Glutamatergic neuron (in vitro differentiated cells): ENCODE measurements at regions not wholly inside any gene's neighbourhood (a gene's known extent, or its start where the extent isn't known, plus 50 kb on each side); places are given as distances from the start of the nearest gene placed in this dataset.

Experiments used
- DNase-seq: peaks from one replicate; pipeline ENCODE4 v3.0.0; 2022
- H3K27ac Mint-ChIP-seq: one replicate; pipeline ENCODE4 v1.8.0; 2020; ENCODE audit warnings: mild to moderate bottlenecking, mixed read lengths, inconsistent platforms; ENCODE audit not compliant: unreplicated experiment
- H3K27me3 Mint-ChIP-seq: one replicate; pipeline ENCODE4 v1.8.0; 2020; ENCODE audit warnings: mild to moderate bottlenecking, moderate library complexity, mixed read lengths, inconsistent platforms; ENCODE audit not compliant: unreplicated experiment
- H3K36me3 Mint-ChIP-seq: one replicate; pipeline ENCODE4 v1.8.0; 2020; ENCODE audit warnings: mild to moderate bottlenecking, mixed read lengths, inconsistent platforms; ENCODE audit not compliant: unreplicated experiment
- H3K4me1 Mint-ChIP-seq: one replicate; pipeline ENCODE4 v1.8.0; 2020; ENCODE audit warnings: mild to moderate bottlenecking, low read depth, mixed read lengths, inconsistent platforms; ENCODE audit not compliant: unreplicated experiment
- H3K4me3 Mint-ChIP-seq: one replicate; pipeline ENCODE4 v1.8.0; 2020; ENCODE audit warnings: mild to moderate bottlenecking, mixed read lengths, inconsistent platforms; ENCODE audit not compliant: unreplicated experiment
- H3K9me3 Mint-ChIP-seq: one replicate; pipeline ENCODE4 v1.8.0; 2020; ENCODE audit warnings: mild to moderate bottlenecking, moderate library complexity, mixed read lengths, inconsistent platforms; ENCODE audit not compliant: unreplicated experiment
- TF ChIP-seq, protein P1 (sequence below): fragments of 200-600 bp; sonication (generic); IDR thresholded peaks from one replicate; pipeline ENCODE4 v1.5.0; 2021; ENCODE audit not compliant: partially characterized antibody, unreplicated experiment

DNA sequence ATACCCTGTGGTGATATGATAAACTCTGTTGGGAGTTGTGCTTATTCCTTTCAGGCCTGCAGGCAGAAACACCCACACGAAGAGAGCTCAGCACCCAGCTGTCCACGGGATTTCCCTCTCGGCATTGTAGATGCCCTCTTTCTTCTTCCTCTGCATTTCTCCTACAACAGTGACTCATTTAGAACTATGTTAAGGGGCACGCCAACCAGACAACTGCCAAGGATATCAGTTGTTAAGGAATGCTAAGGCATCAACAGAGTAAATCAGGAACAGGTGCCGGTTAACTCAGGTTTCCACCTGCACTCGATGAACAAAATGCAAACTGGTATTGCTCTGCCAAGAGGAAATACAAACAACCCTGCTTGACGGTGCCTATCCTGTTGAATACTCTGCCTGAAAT, 270.0 kb upstream of the PEX5L start:
- no peak for DNase-seq
- TF ChIP-seq, protein P1, sequence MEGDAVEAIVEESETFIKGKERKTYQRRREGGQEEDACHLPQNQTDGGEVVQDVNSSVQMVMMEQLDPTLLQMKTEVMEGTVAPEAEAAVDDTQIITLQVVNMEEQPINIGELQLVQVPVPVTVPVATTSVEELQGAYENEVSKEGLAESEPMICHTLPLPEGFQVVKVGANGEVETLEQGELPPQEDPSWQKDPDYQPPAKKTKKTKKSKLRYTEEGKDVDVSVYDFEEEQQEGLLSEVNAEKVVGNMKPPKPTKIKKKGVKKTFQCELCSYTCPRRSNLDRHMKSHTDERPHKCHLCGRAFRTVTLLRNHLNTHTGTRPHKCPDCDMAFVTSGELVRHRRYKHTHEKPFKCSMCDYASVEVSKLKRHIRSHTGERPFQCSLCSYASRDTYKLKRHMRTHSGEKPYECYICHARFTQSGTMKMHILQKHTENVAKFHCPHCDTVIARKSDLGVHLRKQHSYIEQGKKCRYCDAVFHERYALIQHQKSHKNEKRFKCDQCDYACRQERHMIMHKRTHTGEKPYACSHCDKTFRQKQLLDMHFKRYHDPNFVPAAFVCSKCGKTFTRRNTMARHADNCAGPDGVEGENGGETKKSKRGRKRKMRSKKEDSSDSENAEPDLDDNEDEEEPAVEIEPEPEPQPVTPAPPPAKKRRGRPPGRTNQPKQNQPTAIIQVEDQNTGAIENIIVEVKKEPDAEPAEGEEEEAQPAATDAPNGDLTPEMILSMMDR: no peak
- peaks cover 2% of the 10 kb centered on the region for H3K27me3 Mint-ChIP-seq
- peaks cover 3% of the 10 kb centered on the region for H3K9me3 Mint-ChIP-seq
- H3K4me3 Mint-ChIP-seq: no peak overlapping the region
- peaks cover 12% of the 10 kb centered on the region for H3K4me1 Mint-ChIP-seq
- no peaks in the 10 kb centered on the region for H3K36me3 Mint-ChIP-seq
- H3K27ac Mint-ChIP-seq: no peak overlapping the region

DNA sequence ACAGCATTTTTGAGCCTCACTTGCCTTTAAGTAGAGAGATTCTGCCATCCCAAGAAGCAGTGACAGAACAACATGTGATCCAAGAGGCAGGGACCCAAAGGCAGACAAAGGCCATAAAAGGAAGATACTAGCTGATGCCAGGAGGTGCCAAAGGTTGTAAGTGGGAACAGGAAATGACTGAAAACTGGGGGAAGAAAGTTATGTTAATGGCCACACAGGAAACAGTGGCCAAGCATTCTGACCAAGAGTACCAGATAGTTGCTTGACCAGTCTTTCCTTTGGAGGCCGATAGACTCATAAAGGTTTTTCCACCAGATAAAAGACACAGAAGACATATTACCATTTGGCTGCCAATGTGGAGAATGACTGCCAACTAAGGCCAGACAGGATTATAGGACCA, 274.5 kb upstream of the PEX5L start:
- DNase-seq: no peak
- H3K4me1 Mint-ChIP-seq: peaks cover 19% of the 10 kb centered on the region
- H3K27ac Mint-ChIP-seq: no peak overlapping the region
- H3K27me3 Mint-ChIP-seq: peaks cover 2% of the 10 kb centered on the region
- TF ChIP-seq, protein P1: no peak
- no peaks in the 10 kb centered on the region for H3K36me3 Mint-ChIP-seq
- H3K4me3 Mint-ChIP-seq: no peak overlapping the region
- H3K9me3 Mint-ChIP-seq: peaks cover 3% of the 10 kb centered on the region

DNA sequence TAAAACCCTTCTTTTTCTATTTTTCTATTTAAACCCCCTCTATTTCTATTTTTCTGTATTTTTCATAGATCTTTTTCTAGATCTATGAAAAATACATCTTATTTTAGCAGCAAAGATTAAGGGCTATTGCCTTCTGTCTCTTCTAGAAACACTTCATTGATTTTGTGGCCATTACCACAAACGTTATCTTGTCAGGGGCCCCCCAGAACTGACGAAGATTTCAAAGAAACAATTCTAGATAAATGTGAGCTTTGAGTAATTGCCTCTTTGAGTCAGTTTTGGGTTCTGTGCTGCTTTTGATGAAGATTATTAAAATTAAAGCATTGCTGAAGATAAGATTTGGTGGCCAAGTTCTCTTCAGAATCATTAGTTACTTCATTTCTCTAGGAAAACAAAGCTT, 279.6 kb upstream of the PEX5L start:
- TF ChIP-seq, protein P1: no peak
- no peaks in the 10 kb centered on the region for H3K27me3 Mint-ChIP-seq
- H3K4me3 Mint-ChIP-seq: no peak overlapping the region
- no peak overlapping the region for H3K27ac Mint-ChIP-seq
- no peak for DNase-seq
- peaks cover 7% of the 10 kb centered on the region for H3K4me1 Mint-ChIP-seq
- no peaks in the 10 kb centered on the region for H3K9me3 Mint-ChIP-seq
- H3K36me3 Mint-ChIP-seq: no peaks in the 10 kb centered on the region

DNA sequence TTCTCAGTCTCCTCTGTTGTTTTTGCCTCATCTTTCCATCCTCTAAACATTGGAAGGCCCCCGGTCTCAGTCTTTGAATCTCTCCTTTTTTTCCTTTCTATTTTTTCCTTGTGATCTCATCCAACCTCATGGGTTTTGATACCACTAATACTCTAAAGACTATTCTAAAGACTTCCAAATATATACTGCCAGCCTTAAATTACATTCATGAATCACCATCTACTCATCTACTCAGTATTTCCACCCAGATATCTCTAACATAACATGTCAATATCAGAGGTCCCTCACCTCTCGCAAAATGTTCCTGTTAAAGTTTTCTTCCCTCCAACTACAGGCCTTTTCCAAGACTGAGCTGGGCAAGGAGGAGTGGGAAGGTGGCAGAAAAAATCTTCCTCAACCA, 282.5 kb upstream of the TTC14 start:
- Mint-ChIP-seq H3K27ac (no peak overlapping the region), H3K27me3 (no peaks in the 10 kb centered on the region), H3K4me1 (peaks cover 3% of the 10 kb centered on the region), H3K36me3 (peaks cover 6% of the 10 kb centered on the region), H3K4me3 (no peak overlapping the region), H3K9me3 (no peaks in the 10 kb centered on the region)
- TF ChIP-seq, protein P1: no peak
- no peak for DNase-seq

DNA sequence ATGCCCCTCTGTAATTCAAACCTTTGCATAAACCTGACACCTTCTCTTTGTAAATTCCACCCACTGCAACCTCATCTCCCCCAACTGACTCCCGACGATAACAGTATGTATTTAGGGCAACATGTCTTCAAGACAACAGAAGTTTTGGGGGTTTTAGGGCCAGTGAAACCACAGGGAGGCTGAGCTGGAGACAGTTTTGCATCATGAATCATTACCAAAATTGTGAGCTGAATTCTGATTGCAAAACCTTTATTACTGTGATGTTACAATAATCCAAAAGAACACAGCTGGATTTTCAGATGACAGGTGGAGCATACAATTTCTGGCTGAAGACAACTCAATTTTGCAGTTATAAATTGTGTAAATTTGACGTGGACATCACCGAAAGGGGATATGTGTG, 281.3 kb upstream of the TTC14 start:
- H3K4me1 Mint-ChIP-seq: peaks cover 3% of the 10 kb centered on the region

More for the DNA sequence above, 281.3 kb upstream of the TTC14 start:
- Mint-ChIP-seq H3K27ac (no peak overlapping the region), H3K4me3 (no peak overlapping the region), H3K27me3 (no peaks in the 10 kb centered on the region), H3K36me3 (peaks cover 7% of the 10 kb centered on the region), H3K9me3 (no peaks in the 10 kb centered on the region)
- TF ChIP-seq, protein P1: no peak
- no peak for DNase-seq
